GM12878 (cell line): ENCODE measurements at regions not wholly inside any gene's neighbourhood (a gene's known extent, or its start where the extent isn't known, plus 50 kb on each side); places are given as distances from the start of the nearest gene placed in this dataset.

Source experiments
- ATAC-seq: fragments of 200-7000 bp; cut with Tn5 transposase; 3 replicates; pipeline ENCODE4 v1.9.1; 2020; ENCODE audit warnings: mild to moderate bottlenecking, moderate library complexity
- BruUV-seq: library from RNA; stranded (reverse); fragments of 400-500 nt; replicated peaks from 2 replicates; lab custom pipeline; 2021; lab: Mats Ljungman, UMichigan
- CTCF ChIA-PET: fragments of 300-600 bp; sonication (Branson Sonifier 250); formaldehyde crosslinking; extraction: SDS; loops from one replicate; lab custom pipeline; 2021; ENCODE audit warnings: inconsistent platforms; lab: Yijun Ruan, JAX
- POLR2A ChIA-PET: fragments of 350-600 bp; formaldehyde crosslinking; extraction: SDS; loops from one replicate; lab custom pipeline; 2021; ENCODE audit warnings: inconsistent platforms; lab: Charles Lee
- RAD21 ChIA-PET: fragments of 300-600 bp; sonication (Branson Sonifier 250); formaldehyde crosslinking; loops from one replicate; lab custom pipeline; 2023; ENCODE audit warnings: antibody characterized with exemption; ENCODE audit not compliant: unreplicated experiment; lab: Charles Lee
- SMC1A ChIA-PET: fragments of 300-600 bp; sonication (Branson Sonifier 250); formaldehyde crosslinking; loops from one replicate; lab custom pipeline; 2023; ENCODE audit not compliant: unreplicated experiment, uncharacterized antibody; lab: Charles Lee
- DNase-seq: peaks from one replicate; pipeline ENCODE4 v3.0.0-alpha.2; 2011; ENCODE audit warnings: low read depth, low spot score
- FAIRE-seq: peaks from 3 replicates; lab custom pipeline; 2011; peaks lifted over from hg19 to GRCh38; lab: Jason Lieb, UNC
- H2AFZ ChIP-seq: 2 replicates; pipeline ENCODE4 v1.6.0; 2011; ENCODE audit warnings: low read depth, low read length, control low read depth; ENCODE audit not compliant: control insufficient read depth
- H3K27ac ChIP-seq: 2 replicates; pipeline ENCODE4 v1.5.1; 2011; ENCODE audit warnings: control low read depth; ENCODE audit not compliant: control insufficient read depth, insufficient read depth
- H3K27me3 ChIP-seq, 2 experiments: replicated peaks in 1 of 2; 2 replicates each; pipeline versions ENCODE4 v1.6.0 to v1.6.1; 2011; ENCODE audit warnings: low read length in 1 of 2; ENCODE audit not compliant: control insufficient read depth in 2 of 2, insufficient read depth in 2 of 2
- H3K36me3 ChIP-seq, 2 experiments: 2 replicates each; pipeline ENCODE4 v1.5.1; 2011; ENCODE audit warnings: low read length in 1 of 2; ENCODE audit not compliant: control insufficient read depth in 2 of 2, insufficient read depth in 2 of 2
- H3K4me1 ChIP-seq: 2 replicates; pipeline ENCODE4 v1.6.1; 2011; ENCODE audit warnings: mild to moderate bottlenecking, low read length, moderate library complexity, mixed read lengths; ENCODE audit not compliant: control insufficient read depth, insufficient read depth
- H3K4me2 ChIP-seq: 2 replicates; pipeline ENCODE4 v1.6.0; 2011; ENCODE audit warnings: control low read depth; ENCODE audit not compliant: control insufficient read depth, insufficient read depth
- H3K4me3 ChIP-seq: fragments of 200-600 bp; sonication (generic); 2 replicates; pipeline ENCODE4 v1.5.1; 2016
- H3K79me2 ChIP-seq: 2 replicates; pipeline ENCODE4 v1.6.0; 2011; ENCODE audit warnings: low read length; ENCODE audit not compliant: control insufficient read depth, insufficient read depth
- H3K9ac ChIP-seq: 2 replicates; pipeline ENCODE4 v1.8.0; 2011; ENCODE audit warnings: low read length, control low read depth, mixed read lengths; ENCODE audit not compliant: control insufficient read depth, insufficient read depth
- H3K9me3 ChIP-seq: replicated peaks from 3 replicates; pipeline ENCODE4 v1.5.1; 2011; ENCODE audit warnings: mild to moderate bottlenecking, low read length; ENCODE audit not compliant: control insufficient read depth, insufficient read depth
- H4K20me1 ChIP-seq: 2 replicates; pipeline ENCODE4 v1.6.0; 2011; ENCODE audit not compliant: control insufficient read depth, insufficient read depth
- BHLHE40 ChIP-seq, 2 experiments: fragments of 450-650 bp in 1 of 2; IDR thresholded peaks; 2 replicates each; pipeline ENCODE4 v1.6.1; 2011 to 2017; ENCODE audit warnings: low read depth in 2 of 2, borderline replicate concordance in 1 of 2, improper control_type of control experiment in 1 of 2, low read length in 1 of 2, mild to moderate bottlenecking in 1 of 2
- EZH2 ChIP-seq: IDR thresholded peaks from 2 replicates; pipeline ENCODE4 v1.6.1; 2012; ENCODE audit warnings: low read depth, mild to moderate bottlenecking, control low read depth, inconsistent platforms, low read length, borderline replicate concordance; ENCODE audit not compliant: control insufficient read depth
- FOS ChIP-seq: IDR thresholded peaks from 3 replicates; pipeline ENCODE4 v1.6.1; 2011; ENCODE audit warnings: borderline replicate concordance; ENCODE audit not compliant: insufficient read length; ENCODE audit errors: extremely low read depth
- HCFC1 ChIP-seq: fragments of 150-350 bp; IDR thresholded peaks from 2 replicates; pipeline ENCODE4 v1.6.1; 2014; ENCODE audit warnings: low read length
- WGBS: methylation state at CpG from one replicate; pipeline ENCODE4 v1.1.6; 2016; ENCODE audit warnings: low lambda C conversion rate; ENCODE audit not compliant: insufficient replicate concordance, insufficient coverage; ENCODE audit errors: missing lambda C conversion rate; 5-methylcytosine and 5-hydroxymethylcytosine counted together
- in situ Hi-C: fragments of 300-500 bp; cut with MboI; formaldehyde crosslinking; loops from 9 replicates; pipeline ENCODE4 v1.14.3; 2018; ENCODE audit warnings: mixed read lengths
- intact Hi-C: fragments of 100-400 bp; cut with micrococcal nuclease; formaldehyde crosslinking; loops from one replicate; pipeline ENCODE4 v1.14.2; 2022; ENCODE audit not compliant: unreplicated experiment
- TF ChIP-seq, protein P1 (sequence below): fragments of 450-650 bp; IDR thresholded peaks from 2 replicates; pipeline ENCODE4 v1.6.1; 2018; ENCODE audit warnings: mild to moderate bottlenecking, low read depth, moderate library complexity; ENCODE audit not compliant: partially characterized antibody

GRCh38 chr10:4651404-4652037, 174.5 kb upstream of the AKR1E2 start:
- no peaks in the 10 kb centered on the region for H3K27me3 ChIP-seq
- DNase-seq (no peak), ATAC-seq (no peak), FAIRE-seq (no peak)
- CTCF ChIA-PET, result no interaction called here
- H3K4me3 ChIP-seq, result no peak overlapping the region
- no peaks in the 10 kb centered on the region for H3K4me1 ChIP-seq
- no peak overlapping the region for H3K4me2 ChIP-seq
- RAD21 ChIA-PET, result no interaction called here
- WGBS, result 65% methylated on average over 5 of the region's 5 CpGs
- no peaks in the 10 kb centered on the region for H3K36me3 ChIP-seq
- POLR2A ChIA-PET, result no interaction called here
- no peaks in the 10 kb centered on the region for H3K9me3 ChIP-seq
- no peak overlapping the region for H3K9ac ChIP-seq
- H2AFZ ChIP-seq, result no peak overlapping the region
- BruUV-seq, result no TSS peak
- in situ Hi-C loops (loop anchor here (10.0 kb wide), 1 partner anchor 1457 kb away; no protein-coding TSS in a partner anchor), intact Hi-C loops (loop anchor here (10.0 kb wide), 3 partner anchors 867 to 1257 kb away; partner anchors contain the start of gene KLF6)
- SMC1A ChIA-PET, result no interaction called here
- H4K20me1 ChIP-seq, result no peaks in the 10 kb centered on the region
- H3K27ac ChIP-seq, result no peak overlapping the region
- TF ChIP-seq HCFC1 (no peak), EZH2 (no peak), FOS (no peak), BHLHE40 (IDR thresholded peaks at IDR 0.05; ENCODE audit: borderline replicate concordance in 1 of 2, low read depth in 2 of 2, low read length in 1 of 2) (no peak)
- TF ChIP-seq, protein P1, sequence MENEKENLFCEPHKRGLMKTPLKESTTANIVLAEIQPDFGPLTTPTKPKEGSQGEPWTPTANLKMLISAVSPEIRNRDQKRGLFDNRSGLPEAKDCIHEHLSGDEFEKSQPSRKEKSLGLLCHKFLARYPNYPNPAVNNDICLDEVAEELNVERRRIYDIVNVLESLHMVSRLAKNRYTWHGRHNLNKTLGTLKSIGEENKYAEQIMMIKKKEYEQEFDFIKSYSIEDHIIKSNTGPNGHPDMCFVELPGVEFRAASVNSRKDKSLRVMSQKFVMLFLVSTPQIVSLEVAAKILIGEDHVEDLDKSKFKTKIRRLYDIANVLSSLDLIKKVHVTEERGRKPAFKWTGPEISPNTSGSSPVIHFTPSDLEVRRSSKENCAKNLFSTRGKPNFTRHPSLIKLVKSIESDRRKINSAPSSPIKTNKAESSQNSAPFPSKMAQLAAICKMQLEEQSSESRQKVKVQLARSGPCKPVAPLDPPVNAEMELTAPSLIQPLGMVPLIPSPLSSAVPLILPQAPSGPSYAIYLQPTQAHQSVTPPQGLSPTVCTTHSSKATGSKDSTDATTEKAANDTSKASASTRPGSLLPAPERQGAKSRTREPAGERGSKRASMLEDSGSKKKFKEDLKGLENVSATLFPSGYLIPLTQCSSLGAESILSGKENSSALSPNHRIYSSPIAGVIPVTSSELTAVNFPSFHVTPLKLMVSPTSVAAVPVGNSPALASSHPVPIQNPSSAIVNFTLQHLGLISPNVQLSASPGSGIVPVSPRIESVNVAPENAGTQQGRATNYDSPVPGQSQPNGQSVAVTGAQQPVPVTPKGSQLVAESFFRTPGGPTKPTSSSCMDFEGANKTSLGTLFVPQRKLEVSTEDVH, result no peak
- no peaks in the 10 kb centered on the region for H3K79me2 ChIP-seq
